WTC11 (cell line): ENCODE measurements at regions not wholly inside any gene's neighbourhood (a gene's known extent, or its start where the extent isn't known, plus 50 kb on each side); places are given as distances from the start of the nearest gene placed in this dataset.

ENCODE experiments used
- CTCF ChIP-seq: fragments of 200-600 bp; IDR thresholded peaks from 2 replicates; pipeline ENCODE4 v1.8.0; 2022; ENCODE audit warnings: antibody characterized with exemption
- MLX ChIP-seq: sonication (generic); formaldehyde crosslinking; IDR thresholded peaks from 2 replicates; pipeline ENCODE4 v1.8.1; 2023; ENCODE audit warnings: mild to moderate bottlenecking, missing genetic modification reagents, moderate library complexity
- PREB ChIP-seq: sonication (generic); formaldehyde crosslinking; IDR thresholded peaks from 2 replicates; pipeline ENCODE4 v1.8.1; 2022; ENCODE audit warnings: mild to moderate bottlenecking, missing genetic modification reagents, moderate library complexity, borderline replicate concordance
- STAT6 ChIP-seq: sonication (generic); formaldehyde crosslinking; conservative IDR thresholded peaks from 2 replicates; pipeline ENCODE4 v1.8.1; 2023; ENCODE audit warnings: mild to moderate bottlenecking, low read depth, missing genetic modification reagents, moderate library complexity
- TEAD4 ChIP-seq: sonication (generic); formaldehyde crosslinking; IDR thresholded peaks from 2 replicates; pipeline ENCODE4 v1.8.0; 2022; ENCODE audit warnings: mild to moderate bottlenecking, missing genetic modification reagents
- ZNF138 ChIP-seq: sonication (generic); formaldehyde crosslinking; conservative IDR thresholded peaks from 2 replicates; pipeline ENCODE4 v1.8.1; 2022; ENCODE audit warnings: mild to moderate bottlenecking, moderate library complexity, missing genetic modification reagents

- TF ChIP-seq MLX (CRISPR knock-in tag) (no peak), TEAD4 (CRISPR knock-in tag) (no peak), STAT6 (CRISPR knock-in tag) (no peak), CTCF (no peak), ZNF138 (CRISPR knock-in tag) (no peak), PREB (no peak)
These were observed 175.8 kb downstream of the NPIPB11 start for GRCh38 chr16:29230671-29231096.
